ENCODE measurements at regions not wholly inside any gene's neighbourhood (a gene's known extent, or its start where the extent isn't known, plus 50 kb on each side); places are given as distances from the start of the nearest gene placed in this dataset.
"Not testable (repeated sequence)": the region's sequence is repeated elsewhere in the genome, so short reads cannot be mapped to it uniquely, and the experiment has no call there.

DNA sequence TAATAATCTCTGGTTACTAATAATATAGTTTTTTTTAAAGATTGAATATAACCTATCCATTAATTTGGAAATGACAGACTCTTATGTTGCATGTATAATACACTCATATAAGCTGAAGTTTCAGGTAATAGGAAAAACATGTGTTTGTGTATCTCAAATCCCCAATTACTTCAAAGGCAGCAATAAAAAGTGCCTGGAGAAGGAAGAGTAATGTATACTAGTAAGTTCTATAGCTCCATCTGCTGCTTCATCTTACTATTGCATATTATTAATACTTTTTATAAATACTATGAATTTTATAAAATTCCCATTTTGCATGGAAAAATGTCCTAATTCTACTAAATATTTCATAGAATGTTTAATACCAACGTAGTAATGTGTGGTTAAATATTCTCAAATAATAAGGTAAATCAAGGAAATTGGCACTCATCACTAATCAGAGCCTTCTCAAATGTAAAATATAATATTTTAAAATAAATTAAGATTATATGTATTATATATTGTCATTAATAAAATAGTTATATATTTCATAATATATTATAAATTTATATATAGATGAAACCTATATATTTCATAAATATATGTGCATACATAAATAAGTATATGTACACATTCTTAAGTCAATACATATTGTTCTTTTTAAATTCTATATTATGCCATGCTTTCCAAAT lies 311.9 kb downstream of the HGF start:
- CTCF ChIA-PET (ENCODE audit: low intra/inter-chr PET ratio, low total read pairs) = interaction anchor here (1.3 kb wide), 1 partner anchor 759 kb away, joined by 3 read pairs; no protein-coding TSS in a partner anchor
- TF ChIP-seq CCDC6 (CRISPR knock-in tag; IDR thresholded peaks at IDR 0.05) (no peak), STAG1 (CRISPR knock-in tag; IDR thresholded peaks at IDR 0.05) (0 out of 2 replicates have a peak, but pooled peaks have one; percentile 5)
- no peak overlapping the region for H3K4me3 ChIP-seq (replicated peaks in 1 of 3; ENCODE audit: insufficient read depth in 1 of 3, low read depth in 2 of 3, low read length in 3 of 3)
- no peak for ATAC-seq
- no peaks in the 10 kb centered on the region for H3K9me3 ChIP-seq (ENCODE audit: low read length)
- H3K27me3 ChIP-seq (ENCODE audit: control insufficient read depth in 1 of 2, insufficient read depth in 2 of 2, low read length in 2 of 2) = no peaks in the 10 kb centered on the region
- H2AFZ ChIP-seq (ENCODE audit: low read length) = no peak overlapping the region
- no peak for FAIRE-seq
- POLR2A ChIA-PET = no interaction called here
- no peaks in the 10 kb centered on the region for H3K4me1 ChIP-seq (ENCODE audit: insufficient read depth, low read length)
- H4K20me1 ChIP-seq (ENCODE audit: insufficient read depth, low read length) = no peaks in the 10 kb centered on the region
- no peaks in the 10 kb centered on the region for H3K79me2 ChIP-seq (ENCODE audit: insufficient read depth, low read length)
- intact Hi-C loops (cut with micrococcal nuclease; ENCODE audit: unreplicated experiment) = loop anchor here (1.0 kb wide), 1 partner anchor 759 kb away; no protein-coding TSS in a partner anchor
- WGBS (ENCODE audit: low lambda C conversion rate) = 0% methylated on average over 1 of the region's 1 CpG
- no peak for DNase-seq (ENCODE audit: low spot score)
- in situ Hi-C loops (cut with HindIII; ENCODE audit: extremely low pct_ligation_motif_present, low pct_unique_long_range_greater_than_20kb) = loop anchor here (25.0 kb wide), 2 partner anchors 546 to 1021 kb away; partner anchors contain the start of gene SEMA3C
- H3K4me2 ChIP-seq (ENCODE audit: low read depth, low read length) = no peak overlapping the region
- no peaks in the 10 kb centered on the region for H3K36me3 ChIP-seq (replicated peaks in 1 of 2; ENCODE audit: control insufficient read depth in 1 of 2, insufficient read depth in 2 of 2, low read length in 2 of 2)
- no peak overlapping the region for H3K9ac ChIP-seq (ENCODE audit: insufficient read depth, low read depth, low read length)
- BruUV-seq (replicated peaks) = no TSS peak
- no peak overlapping the region for H3K27ac ChIP-seq (ENCODE audit: extremely low read length, insufficient read depth, low read length)

DNA sequence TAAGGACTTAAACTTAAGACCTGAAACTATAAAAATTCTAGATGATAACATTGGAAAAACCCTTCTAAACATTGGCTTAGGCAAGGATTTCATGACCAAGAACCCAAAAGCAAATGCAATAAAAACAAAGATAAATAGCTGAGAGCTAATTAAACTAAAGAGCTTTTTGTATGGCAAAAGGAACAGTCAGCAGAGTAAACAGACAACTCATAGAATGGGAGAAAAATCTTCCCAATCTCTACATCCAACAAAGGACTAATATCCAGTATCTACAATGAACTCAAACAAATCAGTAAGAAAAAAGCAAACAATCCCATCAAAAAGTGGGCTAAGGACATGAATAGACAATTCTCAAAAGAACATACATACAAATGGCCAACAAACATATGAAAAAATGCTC lies 316.1 kb downstream of the HGF start:
- H3K27me3 ChIP-seq (ENCODE audit: control insufficient read depth in 1 of 2, insufficient read depth in 2 of 2, low read length in 2 of 2); ATAC-seq; intact Hi-C loops (cut with micrococcal nuclease; ENCODE audit: unreplicated experiment); FAIRE-seq; H2AFZ ChIP-seq (ENCODE audit: low read length); H3K36me3 ChIP-seq (replicated peaks in 1 of 2; ENCODE audit: control insufficient read depth in 1 of 2, insufficient read depth in 2 of 2, low read length in 2 of 2); POLR2A ChIA-PET; H3K4me3 ChIP-seq (replicated peaks in 1 of 3; ENCODE audit: insufficient read depth in 1 of 3, low read depth in 2 of 3, low read length in 3 of 3); CTCF ChIA-PET (ENCODE audit: low intra/inter-chr PET ratio, low total read pairs); H4K20me1 ChIP-seq (ENCODE audit: insufficient read depth, low read length); H3K4me1 ChIP-seq (ENCODE audit: insufficient read depth, low read length); H3K9me3 ChIP-seq (ENCODE audit: low read length); H3K79me2 ChIP-seq (ENCODE audit: insufficient read depth, low read length); BruUV-seq (replicated peaks); H3K4me2 ChIP-seq (ENCODE audit: low read depth, low read length); H3K9ac ChIP-seq (ENCODE audit: insufficient read depth, low read depth, low read length); H3K27ac ChIP-seq (ENCODE audit: extremely low read length, insufficient read depth, low read length); DNase-seq (ENCODE audit: low spot score): not testable (repeated sequence)
- in situ Hi-C loops (cut with HindIII; ENCODE audit: extremely low pct_ligation_motif_present, low pct_unique_long_range_greater_than_20kb) = loop anchor here (25.0 kb wide), 2 partner anchors 541 to 1016 kb away; partner anchors contain the start of gene SEMA3C

All from HepG2 (cell line).